ENCODE measurements at regions not wholly inside any gene's neighbourhood (a gene's known extent, or its start where the extent isn't known, plus 50 kb on each side); places are given as distances from the start of the nearest gene placed in this dataset.
"Not testable (repeated sequence)": the region's sequence is repeated elsewhere in the genome, so short reads cannot be mapped to it uniquely, and the experiment has no call there.

DNA sequence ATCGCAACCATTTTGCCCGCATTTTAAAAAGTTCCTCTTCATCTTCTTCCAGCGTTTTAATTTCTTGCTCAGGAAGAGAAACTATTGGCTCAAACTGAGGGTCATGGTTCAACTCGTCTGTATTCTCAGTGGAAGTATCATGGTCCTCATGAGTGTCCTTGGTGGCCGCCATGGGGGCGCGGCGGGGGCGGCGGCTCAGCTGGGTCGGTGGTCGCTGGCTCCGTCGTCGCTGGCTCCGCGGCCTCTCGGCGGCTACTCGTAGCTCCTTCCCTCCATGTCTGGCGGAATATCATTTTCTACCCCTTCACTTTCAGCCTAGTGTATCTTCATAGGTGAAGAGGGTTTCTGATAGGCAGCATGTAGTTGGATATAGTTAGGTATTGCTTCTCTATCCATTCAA lies 492.0 kb upstream of the MAGEB18 start:
- DNase-seq = no peak

DNA sequence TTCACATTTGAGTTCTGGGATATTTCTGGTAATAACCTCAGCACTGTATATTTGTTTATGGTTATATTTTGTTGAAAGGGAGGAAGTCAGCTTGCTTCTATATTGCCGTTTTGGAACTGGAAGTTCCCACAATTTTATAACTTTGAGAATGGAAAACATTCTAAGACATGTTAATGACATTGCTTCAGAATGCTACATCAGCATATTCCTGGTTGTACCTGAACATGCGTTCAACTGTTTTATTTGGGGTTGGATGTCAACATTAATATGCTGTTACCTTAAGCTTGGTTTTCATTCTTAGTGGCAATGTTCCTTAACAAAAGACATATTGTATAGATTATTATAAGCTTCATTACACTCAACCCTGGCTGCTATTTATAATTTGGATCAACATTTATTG lies 489.4 kb upstream of the MAGEB18 start:
- no peak for DNase-seq

DNA sequence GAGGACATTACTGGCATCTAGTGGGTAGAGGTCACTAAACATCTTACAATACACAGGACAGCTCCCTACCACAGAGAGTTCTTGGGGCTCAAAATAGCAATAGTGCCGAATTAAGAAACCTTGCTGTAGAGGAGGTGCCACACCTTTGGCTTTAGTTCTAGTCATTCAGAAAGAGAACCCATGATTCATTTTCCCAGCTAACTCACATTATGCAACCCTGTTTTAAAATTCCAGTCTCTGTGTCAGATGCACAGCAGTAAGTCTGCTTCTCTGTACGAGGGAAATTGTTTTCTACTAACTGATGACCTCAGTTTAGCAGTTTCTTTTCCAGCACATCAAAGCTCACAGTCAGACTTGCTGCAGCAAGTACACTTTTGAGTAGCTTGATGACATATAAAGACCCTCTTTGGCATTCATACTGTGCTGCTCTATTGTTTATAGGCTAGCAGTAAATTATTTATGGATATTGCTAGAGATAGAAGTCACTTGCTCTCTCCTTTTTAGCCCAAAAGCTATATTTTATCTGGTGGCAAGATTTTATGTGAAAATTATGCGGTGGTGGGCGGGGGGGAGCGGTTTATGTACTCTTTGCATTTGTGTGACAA lies 487.8 kb upstream of the MAGEB18 start:
- no peak for DNase-seq

DNA sequence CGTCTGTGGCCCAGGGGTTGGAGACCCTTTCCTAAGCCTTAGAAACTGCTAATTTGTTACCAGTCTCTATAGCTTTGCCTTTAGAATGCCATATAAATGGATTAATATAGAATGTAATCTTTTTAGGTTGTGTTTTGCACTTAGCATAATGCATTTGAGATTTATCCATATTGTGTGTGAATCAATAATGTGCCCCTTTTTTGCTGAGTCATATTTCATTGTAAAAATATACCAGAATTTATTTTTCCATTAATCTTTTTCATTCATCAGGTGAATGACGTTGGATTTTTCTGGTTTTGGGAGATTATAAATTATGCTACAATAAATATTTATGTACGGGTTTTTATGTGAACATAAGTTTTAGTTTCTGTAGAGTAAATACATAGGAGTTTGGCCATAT lies 478.8 kb upstream of the MAGEB18 start:
- no peak for DNase-seq

DNA sequence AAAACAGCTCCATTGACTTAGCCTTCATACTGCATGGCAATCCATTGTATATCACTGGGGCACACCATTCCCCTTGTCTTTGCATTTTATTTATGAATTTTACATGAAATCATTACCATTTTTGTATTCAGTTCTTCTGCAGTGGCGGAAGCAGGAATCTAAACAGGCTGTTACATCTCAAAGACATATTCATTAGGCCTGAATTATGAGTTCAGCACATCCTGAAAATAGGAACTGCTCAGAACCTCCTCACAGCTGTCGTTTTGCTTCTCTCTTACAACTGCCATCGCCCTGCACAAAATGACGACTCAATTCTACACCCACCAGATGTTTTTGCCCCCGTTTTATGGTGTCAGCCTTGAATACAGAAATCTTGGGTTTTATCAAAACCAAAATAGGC lies 474.4 kb upstream of the MAGEB18 start:
- no peak for DNase-seq

DNA sequence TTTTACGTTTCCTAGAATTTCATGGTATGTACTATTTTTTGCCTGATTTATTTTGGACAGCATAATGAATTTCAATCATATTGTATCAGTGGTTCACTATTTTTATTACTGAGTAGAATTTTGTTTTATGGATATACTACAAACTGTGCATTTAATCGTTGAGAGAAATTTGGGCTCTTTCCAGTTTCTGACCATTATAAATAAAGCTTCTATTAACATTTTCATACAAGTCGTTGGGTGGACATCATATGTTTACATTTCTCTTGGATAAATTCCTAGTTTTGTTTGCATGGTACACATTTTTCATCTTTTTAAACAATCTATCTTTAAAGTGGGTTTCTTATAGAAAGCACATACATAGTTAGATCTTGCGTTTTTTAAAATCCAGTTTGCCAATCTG lies 472.7 kb upstream of the MAGEB18 start:
- no peak for DNase-seq

DNA sequence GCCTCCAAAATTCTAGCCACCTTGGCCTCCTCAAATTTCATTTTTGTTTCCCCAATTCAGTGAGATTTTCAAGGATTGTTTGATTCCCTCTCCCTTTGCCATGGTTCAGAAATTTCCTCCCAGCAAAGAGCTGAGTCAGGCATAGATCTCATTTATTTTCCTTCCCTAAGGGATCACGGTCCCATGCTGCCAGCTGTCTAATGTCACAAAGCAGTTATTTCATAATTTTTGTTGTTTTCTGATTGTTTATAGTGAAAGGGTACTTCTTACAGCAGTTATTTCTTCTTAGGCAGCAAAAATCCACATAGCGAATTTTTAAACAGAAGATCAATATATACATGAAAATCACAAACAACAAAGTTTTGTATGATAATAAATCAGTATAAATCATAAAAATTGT lies 470.5 kb upstream of the MAGEB18 start:
- no peak for DNase-seq

DNA sequence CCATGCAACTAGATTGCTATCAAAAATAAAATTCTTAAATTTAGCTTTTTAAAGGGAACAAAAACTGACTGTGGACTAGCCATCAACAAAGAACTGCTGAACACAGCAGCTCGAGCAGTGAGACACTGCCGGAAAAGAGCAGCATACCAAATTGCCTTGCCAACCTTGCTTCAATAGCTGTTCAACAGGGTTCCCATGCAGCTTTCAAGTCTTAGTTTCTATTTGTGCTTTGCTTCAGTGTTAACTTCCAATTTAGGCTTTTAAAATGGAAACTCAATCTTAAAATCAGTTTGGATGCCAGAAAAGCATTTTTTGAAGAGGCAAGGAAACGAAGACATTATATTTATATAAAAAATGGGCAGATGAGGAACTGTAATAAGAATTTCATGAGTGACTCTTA lies 463.4 kb upstream of the MAGEB18 start:
- DNase-seq = no peak

DNA sequence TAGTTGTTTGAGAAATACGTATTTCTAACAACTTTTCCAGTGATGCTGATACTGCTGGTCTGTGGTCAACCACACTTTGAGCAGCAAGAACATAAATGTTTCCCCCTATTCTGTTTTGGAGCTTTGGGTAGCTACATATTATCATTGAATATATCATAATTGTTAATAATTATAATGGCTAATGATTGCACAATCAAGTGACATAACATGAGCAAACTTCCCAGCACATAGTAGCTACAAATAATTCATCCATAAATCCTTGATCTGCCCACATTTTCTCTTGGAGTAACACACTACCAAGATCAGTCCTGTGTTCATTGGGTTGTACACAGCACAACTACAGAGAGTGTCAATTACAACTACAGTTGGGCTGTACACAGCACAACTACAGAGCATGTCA lies 436.3 kb upstream of the MAGEB18 start:
- no peak for DNase-seq

DNA sequence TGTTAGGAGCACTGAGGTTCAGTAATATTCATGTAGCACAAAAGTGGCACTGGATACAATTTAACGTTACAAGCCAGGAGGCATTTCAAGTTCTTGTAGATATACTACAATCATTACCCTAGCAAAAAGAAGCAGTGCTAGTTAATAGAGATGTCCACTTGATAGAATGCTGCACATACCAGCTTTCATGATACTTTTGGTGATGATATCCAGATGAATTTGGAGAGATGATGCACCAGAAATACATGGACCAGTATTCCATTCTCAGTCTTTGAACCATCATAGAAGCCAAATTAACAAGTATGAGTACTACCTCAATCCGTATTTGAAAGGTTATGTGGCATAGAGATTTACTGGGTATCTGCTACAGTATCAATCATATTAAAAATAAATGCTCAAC lies 421.0 kb upstream of the MAGEB18 start:
- DNase-seq = no peak

DNA sequence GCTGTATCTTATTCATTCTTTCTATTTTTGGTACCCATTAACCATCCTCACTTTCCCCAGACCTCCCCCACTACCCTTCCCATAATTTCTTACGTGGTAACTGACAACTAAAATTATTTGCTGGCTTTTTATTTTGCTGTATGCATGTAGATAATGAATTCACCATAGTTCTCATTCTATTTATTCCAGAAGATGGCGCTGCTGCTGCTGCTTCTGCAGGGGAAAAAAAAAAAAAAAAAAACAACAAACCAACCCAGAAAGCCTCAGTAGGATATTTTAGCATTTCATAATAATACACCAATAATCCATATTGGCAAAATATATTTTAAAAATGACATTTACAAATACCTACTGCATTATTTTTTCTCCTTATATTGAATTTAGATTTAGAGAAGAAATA lies 416.6 kb upstream of the MAGEB18 start:
- peak in 1 of 2 experiments; percentile 0 for DNase-seq

DNA sequence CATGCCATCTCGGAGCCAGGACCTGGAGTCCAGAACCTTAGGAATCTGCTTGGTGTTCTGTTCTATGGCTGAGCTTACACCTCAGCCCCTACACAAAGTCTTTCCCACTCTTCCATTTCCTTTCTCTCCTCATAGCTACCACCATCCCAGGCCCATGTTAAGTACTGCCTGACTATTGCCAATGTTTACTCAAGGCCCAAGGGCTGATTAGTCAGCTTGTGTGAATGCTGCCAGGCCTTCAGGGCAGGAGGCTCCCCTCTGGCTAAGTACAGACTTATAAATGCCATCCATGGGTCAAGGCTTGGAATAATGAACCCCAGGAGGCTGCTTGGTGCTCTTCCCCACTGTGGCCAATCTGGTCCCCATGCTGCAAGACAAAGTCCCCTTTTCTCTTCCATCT lies 411.6 kb upstream of the MAGEB18 start:
- DNase-seq = no peak

DNA sequence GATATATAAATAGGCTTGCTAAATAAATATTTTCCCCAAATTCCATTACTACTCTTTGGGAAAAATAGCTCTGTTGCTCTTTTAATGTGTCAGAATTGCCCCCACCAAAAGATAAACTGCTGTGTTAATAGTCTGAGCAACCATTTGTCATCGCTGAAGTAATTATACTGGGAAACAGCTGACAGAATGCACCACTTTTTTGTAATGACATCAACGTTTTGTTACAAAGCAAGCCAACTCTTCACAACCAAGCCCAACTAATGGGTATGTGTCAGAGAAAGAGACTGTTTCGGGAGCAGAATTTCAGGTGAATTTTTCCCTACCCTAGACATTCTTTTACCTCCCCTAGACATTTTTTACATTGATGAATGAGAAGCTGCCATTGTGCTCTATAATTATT lies 405.0 kb upstream of the MAGEB18 start:
- DNase-seq = no peak

DNA sequence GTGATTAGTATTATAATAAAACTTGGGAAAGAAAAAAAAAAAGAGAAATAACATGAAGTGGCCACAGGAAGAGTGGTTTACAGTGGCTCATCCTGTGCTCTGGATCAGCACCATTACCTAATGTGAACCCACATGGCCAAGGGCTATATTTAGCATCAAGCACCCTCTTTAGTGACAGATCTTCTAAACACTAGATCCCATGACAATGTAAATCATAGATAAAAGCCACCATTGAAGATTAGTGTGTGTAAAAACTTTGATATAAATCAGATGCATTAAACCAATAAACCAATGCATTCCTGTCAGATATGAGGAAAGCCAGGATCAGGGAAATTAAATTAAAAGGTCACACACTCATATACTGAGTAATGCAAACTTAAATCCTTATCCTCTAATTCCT lies 400.6 kb upstream of the MAGEB18 start:
- no peak for DNase-seq

DNA sequence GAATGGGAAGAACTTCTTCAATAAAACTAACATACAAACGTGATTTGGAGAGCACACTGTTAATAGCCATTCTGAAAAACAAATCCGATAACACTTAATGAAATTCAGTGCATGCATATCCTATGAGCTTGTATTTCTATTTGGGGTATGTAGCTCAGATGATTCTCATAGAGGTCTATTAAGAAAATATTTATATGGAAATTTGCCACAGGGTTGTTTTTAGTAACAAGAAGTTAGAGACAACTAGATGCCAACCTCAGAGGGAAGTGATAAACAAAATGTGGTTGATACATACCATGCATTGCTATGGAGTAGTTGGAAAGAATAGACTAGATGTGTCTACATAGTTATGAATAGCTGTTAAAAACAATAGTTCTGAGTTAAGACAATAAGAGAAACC lies 395.8 kb upstream of the MAGEB18 start:
- no peak for DNase-seq

DNA sequence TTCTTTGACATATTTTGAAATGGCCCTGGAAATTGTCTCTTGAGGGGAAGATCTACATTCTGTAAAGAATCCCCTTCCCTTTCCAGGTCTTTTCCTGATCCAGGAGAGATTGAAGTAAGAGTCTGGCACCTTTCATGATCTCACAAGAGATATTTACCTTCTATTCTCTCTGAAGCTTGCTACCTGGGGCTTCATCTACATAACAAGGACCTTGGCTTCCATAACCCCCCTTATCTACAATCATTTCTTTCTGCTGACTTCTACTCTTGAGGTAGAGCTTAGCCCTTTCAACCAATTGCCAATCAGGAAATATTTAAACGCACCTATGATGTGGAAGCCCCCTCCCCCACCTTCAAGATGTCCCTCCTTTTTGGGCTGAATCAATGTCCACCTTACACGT lies 383.7 kb upstream of the MAGEB18 start:
- DNase-seq = no peak

DNA sequence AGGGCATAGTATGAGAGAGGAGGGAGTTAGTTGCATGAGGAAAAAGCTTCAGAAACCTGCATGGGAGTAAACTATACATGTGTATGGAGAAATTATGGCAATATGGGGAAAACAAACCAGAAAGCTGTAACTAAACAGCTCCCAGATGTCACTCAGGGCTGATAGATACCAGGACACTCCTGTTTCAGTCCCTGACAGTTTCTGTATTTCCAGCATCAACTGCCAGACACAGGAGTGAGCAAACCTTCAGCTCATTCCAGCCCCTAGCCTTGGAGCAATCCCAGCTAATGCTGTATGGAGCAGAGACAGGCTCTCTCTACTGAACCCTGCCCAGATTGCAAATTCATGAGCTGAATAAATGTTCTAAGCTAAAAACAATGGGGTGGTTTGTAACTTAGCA lies 382.9 kb upstream of the MAGEB18 start:
- DNase-seq = no peak

DNA sequence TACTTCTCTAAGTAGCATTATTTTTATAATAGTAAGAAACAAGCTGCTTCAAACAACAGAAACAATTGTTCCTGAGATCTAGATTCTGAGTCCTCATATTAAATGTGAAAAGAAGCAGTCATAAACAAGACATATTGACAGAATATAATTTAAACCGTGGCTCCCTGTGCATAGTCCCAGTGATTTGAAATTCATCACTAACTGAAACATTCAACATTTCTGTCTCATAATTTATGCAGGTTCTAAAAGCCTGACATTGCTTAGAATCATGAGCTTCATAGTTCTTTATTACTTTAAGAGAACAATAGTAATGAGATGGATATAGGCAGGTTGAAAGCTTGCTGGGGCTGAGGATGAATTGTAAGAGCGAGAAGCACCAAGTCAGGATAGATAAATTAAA lies 375.5 kb upstream of the MAGEB18 start:
- DNase-seq = no peak

DNA sequence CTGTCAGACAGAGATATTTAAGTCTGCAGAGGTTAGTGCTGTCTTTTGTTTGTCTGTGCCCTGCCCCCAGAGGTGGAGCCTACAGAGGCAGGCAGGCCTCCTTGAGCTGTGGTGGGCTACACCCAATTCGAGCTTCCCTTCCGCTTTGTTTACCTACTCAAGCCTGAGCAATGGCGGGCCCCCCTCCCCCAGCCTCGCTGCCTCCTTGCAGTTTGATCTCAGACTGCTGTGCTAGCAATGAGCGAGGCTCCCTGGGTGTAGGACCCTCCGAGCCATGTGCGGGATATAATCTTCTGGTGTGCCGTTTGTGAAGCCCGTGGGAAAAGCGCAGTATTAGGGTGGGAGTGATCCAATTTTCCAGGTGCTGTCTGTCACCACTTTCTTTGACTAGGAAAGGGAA lies 366.3 kb upstream of the MAGEB18 start:
- not testable (repeated sequence) for DNase-seq

DNA sequence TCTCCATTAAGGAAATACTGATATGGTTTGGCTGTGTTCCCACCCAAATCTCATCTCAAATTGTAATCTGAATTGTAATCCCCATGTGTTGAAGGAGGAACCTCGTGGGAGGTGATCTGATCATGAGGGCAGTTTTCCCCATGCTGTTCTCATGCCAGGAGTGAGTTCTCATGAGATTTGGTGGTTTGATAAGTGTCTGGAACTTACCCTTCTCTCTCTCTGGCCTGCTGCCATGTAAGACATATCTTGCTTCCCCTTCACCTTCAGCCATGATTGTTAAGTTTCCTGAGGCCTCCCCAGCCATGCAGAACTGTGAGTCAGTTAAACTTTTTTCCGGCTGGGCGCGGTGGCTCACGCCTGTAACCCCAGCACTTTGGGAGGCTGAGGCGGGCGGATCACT lies 340.3 kb upstream of the MAGEB18 start:
- DNase-seq = not testable (repeated sequence)

DNA sequence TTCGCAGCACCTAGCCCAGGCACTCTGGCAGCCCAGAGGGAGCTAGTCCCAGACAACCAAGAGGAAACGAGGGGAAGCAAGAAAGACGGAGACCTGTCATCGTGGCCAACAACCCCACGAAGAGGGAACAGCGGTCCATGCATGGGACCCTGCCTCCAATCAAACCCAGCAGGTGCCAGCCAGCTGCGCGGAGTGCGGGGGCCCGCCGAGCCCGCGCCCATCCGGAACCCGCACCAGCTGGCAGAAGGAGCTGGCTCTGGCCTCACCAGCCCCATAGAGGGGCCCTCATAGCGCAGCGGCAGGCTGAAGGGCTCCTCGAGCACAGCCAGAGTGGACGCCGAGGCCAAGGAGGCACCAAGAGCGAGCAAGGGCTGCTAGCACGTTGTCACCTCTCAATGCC lies 332.4 kb upstream of the MAGEB18 start:
- no peak for DNase-seq

DNA sequence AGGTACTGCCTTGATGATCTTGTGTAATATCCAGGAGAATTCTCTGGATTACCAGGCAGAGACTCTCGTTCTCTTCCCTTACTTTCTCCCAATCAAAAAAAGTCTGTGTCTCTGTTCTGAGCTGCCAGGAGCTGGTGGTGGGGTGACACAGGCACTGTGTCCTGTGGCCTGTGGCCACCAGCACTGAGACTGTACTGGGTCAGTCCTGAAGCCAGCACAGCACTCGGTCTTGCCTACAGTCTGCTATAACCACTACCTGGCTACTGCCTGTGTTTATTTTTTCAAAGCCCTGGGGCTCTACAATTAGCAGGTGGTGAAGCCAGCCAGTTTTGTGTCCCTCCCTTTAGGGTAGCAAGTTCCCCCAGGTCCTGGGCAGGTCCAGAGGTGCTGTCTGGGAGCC lies 331.1 kb upstream of the MAGEB18 start:
- DNase-seq = no peak

DNA sequence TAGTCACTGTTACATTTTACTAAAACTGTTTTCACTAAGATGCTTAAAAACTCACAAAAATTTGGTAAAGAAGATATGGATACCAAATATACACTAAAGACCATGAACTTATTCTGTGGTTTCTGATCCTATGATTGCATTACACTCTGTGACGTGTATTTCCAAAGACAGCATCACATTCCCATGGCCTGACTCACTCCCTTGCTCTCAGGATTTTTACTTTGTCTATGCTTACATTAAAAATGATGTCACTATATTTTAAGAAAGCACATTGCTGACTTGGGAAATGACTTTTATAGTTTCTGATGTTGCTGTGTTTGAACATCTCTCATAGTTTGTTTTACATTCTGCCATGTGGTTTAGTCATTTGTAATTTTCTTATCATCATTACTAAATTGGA lies 327.9 kb upstream of the MAGEB18 start:
- no peak for DNase-seq

DNA sequence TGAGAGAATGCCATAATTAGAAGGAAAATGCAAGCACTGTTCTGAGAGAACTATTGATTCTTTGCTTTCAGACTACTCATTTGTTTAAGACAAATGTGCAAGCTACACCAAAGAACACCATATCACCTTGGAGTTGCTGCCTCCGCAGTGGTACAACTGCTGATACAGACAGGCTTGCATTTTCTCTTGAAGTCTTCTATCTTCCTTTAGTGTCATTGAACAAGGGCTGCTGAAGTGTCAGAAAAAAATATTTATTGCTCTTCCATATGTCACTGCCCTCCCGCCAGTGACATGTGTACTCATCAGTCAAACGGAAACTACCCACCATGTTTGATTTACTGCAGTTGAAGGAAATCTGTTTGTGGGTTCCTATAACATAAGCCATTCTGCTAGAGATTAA lies 318.3 kb upstream of the MAGEB18 start:
- DNase-seq = no peak

DNA sequence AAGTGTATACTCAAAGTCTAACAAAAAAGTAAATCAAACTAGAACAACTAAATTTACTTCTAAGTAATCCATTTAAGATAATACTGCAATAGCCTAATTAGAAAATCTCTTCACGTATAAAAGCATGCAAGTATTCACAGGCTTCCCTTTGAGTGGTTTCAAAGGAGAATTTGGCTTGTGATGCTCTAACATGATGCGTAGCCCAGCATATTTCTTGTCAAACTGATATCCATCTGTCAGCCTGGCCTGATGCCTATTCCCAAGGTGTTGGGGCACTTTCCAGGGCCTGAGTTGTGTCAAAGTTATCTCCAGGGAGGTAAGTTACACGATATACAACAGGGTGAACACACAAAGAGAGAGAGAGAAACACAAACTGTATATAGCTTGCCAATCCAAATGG lies 287.0 kb upstream of the MAGEB18 start:
- no peak for DNase-seq

DNA sequence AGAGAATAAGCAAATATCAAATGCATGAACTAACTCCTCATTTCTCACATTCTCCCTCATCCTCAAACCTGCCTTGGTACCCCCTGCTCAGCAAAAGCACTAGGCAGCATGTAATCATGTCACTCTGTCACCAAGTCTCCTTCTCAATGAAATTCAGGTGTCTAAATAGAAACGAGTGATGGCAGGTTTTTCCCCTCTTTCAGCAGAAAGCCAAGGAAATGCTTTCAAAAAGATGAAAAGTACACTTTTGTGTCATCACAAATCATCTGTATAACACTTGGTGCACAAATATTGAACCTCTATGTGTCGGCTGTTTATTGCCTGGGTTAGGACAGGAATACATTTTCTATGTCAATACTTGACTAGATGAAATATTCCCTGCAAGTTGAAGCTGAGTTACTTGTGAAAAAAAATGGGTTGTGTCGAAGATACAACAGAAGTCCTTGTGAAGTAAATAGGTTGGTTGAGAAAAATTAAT lies 285.1 kb upstream of the MAGEB18 start:
- no peak for DNase-seq
